SU-DHL-6 (cell line): ENCODE measurements at regions not wholly inside any gene's neighbourhood (a gene's known extent, or its start where the extent isn't known, plus 50 kb on each side); places are given as distances from the start of the nearest gene placed in this dataset.

ENCODE experiments used
- H2AFZ ChIP-seq: fragments of 200-600 bp; sonication (generic); 2 replicates; pipeline ENCODE4 v1.6.1; 2014; ENCODE audit warnings: low read depth, mild to moderate bottlenecking, moderate library complexity, mixed read lengths, antibody characterized with exemption, low read length; ENCODE audit not compliant: severe bottlenecking
- H3F3A ChIP-seq: fragments of 200-600 bp; shearing (Covaris generic); 2 replicates; pipeline ENCODE4 v1.6.0; 2016; ENCODE audit warnings: antibody characterized with exemption, mild to moderate bottlenecking; ENCODE audit not compliant: insufficient read depth
- H3K27ac ChIP-seq: fragments of 200-600 bp; sonication (generic); 2 replicates; pipeline ENCODE4 v1.5.1; 2016; ENCODE audit warnings: low read depth, mild to moderate bottlenecking, low read length, moderate library complexity, mixed read lengths
- H3K27me3 ChIP-seq: fragments of 200-600 bp; sonication (generic), shearing (Covaris generic); 2 replicates; pipeline ENCODE4 v1.6.0; 2014; ENCODE audit warnings: mild to moderate bottlenecking, low read length
- H3K36me3 ChIP-seq: fragments of 200-600 bp; sonication (generic); 2 replicates; pipeline ENCODE4 v1.6.1; 2014; ENCODE audit warnings: mild to moderate bottlenecking, low read length, mixed read lengths
- H3K4me2 ChIP-seq: fragments of 300-600, 200-600 bp; shearing (Covaris generic), sonication (generic); 2 replicates; pipeline ENCODE4 v1.6.0; 2014; ENCODE audit warnings: low read length, low read depth, mild to moderate bottlenecking; ENCODE audit not compliant: poor library complexity, severe bottlenecking
- H3K4me3 ChIP-seq: fragments of 200-600 bp; sonication (generic); 2 replicates; pipeline ENCODE4 v1.5.1; 2014; ENCODE audit warnings: antibody characterized with exemption, low read length, mild to moderate bottlenecking, mixed read lengths; ENCODE audit not compliant: insufficient read depth, poor library complexity, severe bottlenecking
- H3K79me2 ChIP-seq: fragments of 200-600 bp; sonication (generic); 2 replicates; pipeline ENCODE4 v1.6.1; 2014; ENCODE audit warnings: mild to moderate bottlenecking, low read length, moderate library complexity; ENCODE audit not compliant: insufficient read depth
- H3K9ac ChIP-seq: fragments of 200-600 bp; sonication (generic); 2 replicates; pipeline ENCODE4 v1.7.0; 2014; ENCODE audit warnings: mild to moderate bottlenecking, low read length
- H3K9me2 ChIP-seq: fragments of 200-600 bp; sonication (generic); replicated peaks from 2 replicates; pipeline ENCODE4 v1.6.1; 2014; ENCODE audit warnings: low read length; ENCODE audit not compliant: insufficient read depth
- H3K9me3 ChIP-seq: fragments of 200-600 bp; sonication (generic); 2 replicates; pipeline ENCODE4 v1.6.1; 2014; ENCODE audit warnings: low read length, mixed read lengths; ENCODE audit not compliant: insufficient read depth
- H4K20me1 ChIP-seq: fragments of 200-600 bp; sonication (generic); 2 replicates; pipeline ENCODE4 v1.6.1; 2014; ENCODE audit warnings: low read depth, mild to moderate bottlenecking, antibody characterized with exemption, low read length, moderate library complexity, mixed read lengths
- EZH2phosphoT487 ChIP-seq: fragments of 200-600 bp; sonication (generic), shearing (Covaris generic); conservative IDR thresholded peaks from 2 replicates; pipeline ENCODE4 v1.6.1; 2018; ENCODE audit warnings: mild to moderate bottlenecking, antibody characterized with exemption, low read length, moderate library complexity, mixed read lengths
- TF ChIP-seq, protein P1 (sequence below): fragments of 200-600 bp; sonication (generic); IDR thresholded peaks from one replicate; pipeline ENCODE4 v1.5.1; 2017; ENCODE audit warnings: antibody characterized with exemption, mild to moderate bottlenecking, low read length, moderate library complexity; ENCODE audit not compliant: insufficient read depth, poor library complexity, severe bottlenecking

- H3K27ac ChIP-seq, result no peak overlapping the region
- TF ChIP-seq EZH2phosphoT487, result no peak
- TF ChIP-seq, protein P1, sequence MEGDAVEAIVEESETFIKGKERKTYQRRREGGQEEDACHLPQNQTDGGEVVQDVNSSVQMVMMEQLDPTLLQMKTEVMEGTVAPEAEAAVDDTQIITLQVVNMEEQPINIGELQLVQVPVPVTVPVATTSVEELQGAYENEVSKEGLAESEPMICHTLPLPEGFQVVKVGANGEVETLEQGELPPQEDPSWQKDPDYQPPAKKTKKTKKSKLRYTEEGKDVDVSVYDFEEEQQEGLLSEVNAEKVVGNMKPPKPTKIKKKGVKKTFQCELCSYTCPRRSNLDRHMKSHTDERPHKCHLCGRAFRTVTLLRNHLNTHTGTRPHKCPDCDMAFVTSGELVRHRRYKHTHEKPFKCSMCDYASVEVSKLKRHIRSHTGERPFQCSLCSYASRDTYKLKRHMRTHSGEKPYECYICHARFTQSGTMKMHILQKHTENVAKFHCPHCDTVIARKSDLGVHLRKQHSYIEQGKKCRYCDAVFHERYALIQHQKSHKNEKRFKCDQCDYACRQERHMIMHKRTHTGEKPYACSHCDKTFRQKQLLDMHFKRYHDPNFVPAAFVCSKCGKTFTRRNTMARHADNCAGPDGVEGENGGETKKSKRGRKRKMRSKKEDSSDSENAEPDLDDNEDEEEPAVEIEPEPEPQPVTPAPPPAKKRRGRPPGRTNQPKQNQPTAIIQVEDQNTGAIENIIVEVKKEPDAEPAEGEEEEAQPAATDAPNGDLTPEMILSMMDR, result no peak
- H3K9me2 ChIP-seq, result no peaks in the 10 kb centered on the region
- H3K9me3 ChIP-seq, result no peaks in the 10 kb centered on the region
- no peak overlapping the region for H3K9ac ChIP-seq
- no peaks in the 10 kb centered on the region for H3K36me3 ChIP-seq
- H3K79me2 ChIP-seq, result no peaks in the 10 kb centered on the region; the same call in 1 of the 2 replicates
- no peak overlapping the region for H2AFZ ChIP-seq
- no peak overlapping the region for H3K4me3 ChIP-seq
- no peaks in the 10 kb centered on the region for H3F3A ChIP-seq
- H4K20me1 ChIP-seq, result no peaks in the 10 kb centered on the region
- no peak overlapping the region for H3K4me2 ChIP-seq
- H3K27me3 ChIP-seq, result no peaks in the 10 kb centered on the region
Observed at GRCh38 chr1:241419986-241420385, 63.0 kb upstream of the RGS7 start.

- H3F3A ChIP-seq, result no peaks in the 10 kb centered on the region
- H3K79me2 ChIP-seq, result no peaks in the 10 kb centered on the region; the same call in 1 of the 2 replicates
- no peaks in the 10 kb centered on the region for H3K9me2 ChIP-seq
- H3K4me2 ChIP-seq, result no peak overlapping the region
- TF ChIP-seq EZH2phosphoT487, result no peak
- TF ChIP-seq, protein P1, result no peak
- H2AFZ ChIP-seq, result no peak overlapping the region
- H3K9ac ChIP-seq, result no peak overlapping the region
- H3K9me3 ChIP-seq, result no peaks in the 10 kb centered on the region
- H3K4me3 ChIP-seq, result no peak overlapping the region
- H4K20me1 ChIP-seq, result no peaks in the 10 kb centered on the region
- H3K36me3 ChIP-seq, result no peaks in the 10 kb centered on the region
- H3K27ac ChIP-seq, result no peak overlapping the region
- H3K27me3 ChIP-seq, result no peaks in the 10 kb centered on the region
Observed at GRCh38 chr1:241417258-241417657, 60.3 kb upstream of the RGS7 start.

GRCh38 chr1:241413974-241414373, 57.0 kb upstream of the RGS7 start:
- Histone ChIP-seq H3F3A (no peaks in the 10 kb centered on the region), H3K79me2 (no peaks in the 10 kb centered on the region), H3K36me3 (no peaks in the 10 kb centered on the region), H3K9ac (no peak overlapping the region), H4K20me1 (no peaks in the 10 kb centered on the region), H3K27me3 (no peaks in the 10 kb centered on the region), H3K9me2 (no peaks in the 10 kb centered on the region), H2AFZ (no peak overlapping the region), H3K4me3 (no peak overlapping the region), H3K27ac (no peak overlapping the region), H3K4me2 (no peak overlapping the region), H3K9me3 (no peaks in the 10 kb centered on the region)
- TF ChIP-seq EZH2phosphoT487, result no peak
- TF ChIP-seq, protein P1, result no peak

- H4K20me1 ChIP-seq, result no peaks in the 10 kb centered on the region
- H3K27me3 ChIP-seq, result no peaks in the 10 kb centered on the region
- TF ChIP-seq, protein P1, result no peak
- no peaks in the 10 kb centered on the region for H3F3A ChIP-seq
- H3K36me3 ChIP-seq, result no peaks in the 10 kb centered on the region
- H3K9me2 ChIP-seq, result no peaks in the 10 kb centered on the region
- H3K4me2 ChIP-seq, result no peak overlapping the region
- no peak overlapping the region for H3K27ac ChIP-seq
- no peak overlapping the region for H3K4me3 ChIP-seq
- H3K79me2 ChIP-seq, result no peaks in the 10 kb centered on the region
- H3K9me3 ChIP-seq, result no peaks in the 10 kb centered on the region
- no peak overlapping the region for H3K9ac ChIP-seq
- no peak overlapping the region for H2AFZ ChIP-seq
Observed at GRCh38 chr1:241413386-241413785, 56.4 kb upstream of the RGS7 start.
